ENCODE measurements at regions not wholly inside any gene's neighbourhood (a gene's known extent, or its start where the extent isn't known, plus 50 kb on each side); places are given as distances from the start of the nearest gene placed in this dataset.

- TF ChIP-seq ZBTB33 (IDR thresholded peaks at IDR 0.05; ENCODE audit: extremely low read depth, insufficient replicate concordance, low read length) = no peak
- TF ChIP-seq FOSL1 (IDR thresholded peaks at IDR 0.05; ENCODE audit: low read depth) = no peak
- Histone ChIP-seq H3K4me1 (ENCODE audit: control insufficient read depth in 1 of 2, insufficient read depth in 2 of 2, low read length in 2 of 2) (no peaks in the 10 kb centered on the region), H3K9me2 (ENCODE audit: insufficient read depth) (no peaks in the 10 kb centered on the region), H3K27ac (ENCODE audit: low read depth, low read length) (no peak overlapping the region), H3K36me3 (ENCODE audit: control insufficient read depth in 1 of 2, insufficient read depth in 2 of 2, low read length in 2 of 2) (no peaks in the 10 kb centered on the region), H2AFZ (ENCODE audit: low read depth, low read length, poor library complexity, severe bottlenecking) (no peak overlapping the region), H3K27me3 (ENCODE audit: insufficient read depth, low read length) (no peaks in the 10 kb centered on the region), H3K4me3 (replicated peaks in 1 of 2; ENCODE audit: low read depth in 1 of 2, low read length in 2 of 2) (no peak overlapping the region), H3K4me2 (ENCODE audit: low read length) (no peak overlapping the region), H3K9ac (ENCODE audit: low read length) (no peak overlapping the region), H3K9me3 (ENCODE audit: control insufficient read depth in 1 of 2, insufficient read depth in 1 of 2, low read depth in 1 of 2, low read length in 2 of 2) (no peaks in the 10 kb centered on the region), H3K79me2 (ENCODE audit: insufficient read depth, low read length) (no peaks in the 10 kb centered on the region), H4K20me1 (ENCODE audit: insufficient read depth) (no peaks in the 10 kb centered on the region)
- ChIA-PET POLR2A (no interaction called here), CTCF (no interaction called here), RAD21 (ENCODE audit: low non-redundant PET in 1 of 2, low total read pairs in 2 of 2, uncharacterized antibody in 2 of 2, unreplicated experiment in 2 of 2) (no interaction called here)
- DNase-seq (ENCODE audit: low read depth, low spot score) (no peak), ATAC-seq (no peak)
- intact Hi-C loops (cut with micrococcal nuclease) = no loop called here
- BruUV-seq (replicated peaks) = no TSS peak
These were observed 1208.2 kb upstream of the C9orf72 start for GRCh38 chr9:28781481-28781880.

GRCh38 chr9:28782630-28783029, 1209.3 kb upstream of the C9orf72 start:
- POLR2A ChIA-PET = no interaction called here
- DNase-seq (ENCODE audit: low read depth, low spot score) = no peak
- no peak overlapping the region for H3K4me3 ChIP-seq (replicated peaks in 1 of 2; ENCODE audit: low read depth in 1 of 2, low read length in 2 of 2)

More at GRCh38 chr9:28782630-28783029, 1209.3 kb upstream of the C9orf72 start:
- Histone ChIP-seq H3K27me3 (ENCODE audit: insufficient read depth, low read length) (no peaks in the 10 kb centered on the region), H3K27ac (ENCODE audit: low read depth, low read length) (no peak overlapping the region), H2AFZ (ENCODE audit: low read depth, low read length, poor library complexity, severe bottlenecking) (no peak overlapping the region), H3K36me3 (ENCODE audit: control insufficient read depth in 1 of 2, insufficient read depth in 2 of 2, low read length in 2 of 2) (no peaks in the 10 kb centered on the region), H3K9me2 (ENCODE audit: insufficient read depth) (no peaks in the 10 kb centered on the region), H3K9me3 (ENCODE audit: control insufficient read depth in 1 of 2, insufficient read depth in 1 of 2, low read depth in 1 of 2, low read length in 2 of 2) (no peaks in the 10 kb centered on the region; a peak in 1 of 4 replicates), H3K4me1 (ENCODE audit: control insufficient read depth in 1 of 2, insufficient read depth in 2 of 2, low read length in 2 of 2) (no peaks in the 10 kb centered on the region), H4K20me1 (ENCODE audit: insufficient read depth) (no peaks in the 10 kb centered on the region), H3K79me2 (ENCODE audit: insufficient read depth, low read length) (no peaks in the 10 kb centered on the region), H3K4me2 (ENCODE audit: low read length) (no peak overlapping the region), H3K9ac (ENCODE audit: low read length) (no peak overlapping the region)
- ChIA-PET CTCF (no interaction called here), RAD21 (ENCODE audit: low non-redundant PET in 1 of 2, low total read pairs in 2 of 2, uncharacterized antibody in 2 of 2, unreplicated experiment in 2 of 2) (no interaction called here)
- intact Hi-C loops (cut with micrococcal nuclease) = no loop called here
- ATAC-seq = no peak
- no TSS peak for BruUV-seq (replicated peaks)
- TF ChIP-seq CTCF (IDR thresholded peaks at IDR 0.05 in 2 of 3, conservative IDR thresholded peaks at IDR 0.05 in 1 of 3; ENCODE audit: borderline replicate concordance in 1 of 3, insufficient read depth in 1 of 3, low read depth in 2 of 3, low read length in 2 of 3) (no peak), EZH2 (IDR thresholded peaks at IDR 0.05) (no peak), RAD21 (IDR thresholded peaks at IDR 0.05; ENCODE audit: low read depth) (no peak), EGR1 (IDR thresholded peaks at IDR 0.05; ENCODE audit: low read depth) (no peak), SIN3A (IDR thresholded peaks at IDR 0.05; ENCODE audit: low read depth) (no peak), POLR2A (IDR thresholded peaks at IDR 0.05; ENCODE audit: borderline replicate concordance, extremely low read depth, insufficient read depth, insufficient read length) (no peak), FOSL1 (IDR thresholded peaks at IDR 0.05; ENCODE audit: low read depth) (no peak)
